ENCODE measurements at regions not wholly inside any gene's neighbourhood (a gene's known extent, or its start where the extent isn't known, plus 50 kb on each side); places are given as distances from the start of the nearest gene placed in this dataset.
"Not testable (repeated sequence)": the region's sequence is repeated elsewhere in the genome, so short reads cannot be mapped to it uniquely, and the experiment has no call there.

DNA sequence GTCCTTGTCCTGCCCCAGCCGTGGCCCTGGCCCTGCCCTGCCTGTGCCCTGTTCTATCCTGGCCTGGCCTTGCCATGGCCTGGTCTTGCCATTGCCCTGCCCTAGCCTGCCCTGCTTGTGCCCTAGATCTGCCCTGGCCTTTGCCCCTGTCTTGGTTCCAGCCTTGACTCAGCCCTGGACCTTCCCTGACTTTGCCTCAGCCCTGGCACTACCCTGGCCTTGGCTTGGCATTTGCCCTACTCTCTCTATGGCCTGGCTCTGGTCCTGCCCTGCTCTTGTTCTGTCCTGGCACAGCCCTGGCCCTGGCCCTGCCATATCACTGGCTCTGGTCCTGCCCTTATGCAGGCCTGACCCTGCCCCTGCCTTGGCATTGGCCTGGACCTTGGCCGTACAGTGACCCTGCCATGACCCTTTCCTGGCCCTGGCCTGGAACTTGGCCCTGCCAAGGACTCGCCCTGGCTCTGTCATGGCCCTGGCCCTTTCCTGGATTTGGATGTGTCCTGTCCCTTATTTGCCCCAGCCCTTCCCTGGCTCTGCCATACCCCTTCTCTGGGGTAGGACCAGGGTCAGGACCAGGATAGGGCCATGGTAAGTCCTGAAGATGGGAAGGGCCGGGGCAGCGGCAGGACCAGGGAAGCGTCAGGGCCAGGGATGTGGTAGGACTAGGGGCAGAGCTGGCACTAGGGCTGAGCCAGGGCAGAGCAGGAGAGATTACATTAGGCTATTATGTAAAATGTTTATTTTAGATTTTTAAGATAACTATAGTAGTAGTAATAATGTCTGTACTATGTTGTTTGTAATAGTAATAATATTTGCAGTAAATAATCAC is 254.5 kb downstream of the TP53TG3F start:
- POLR2A ChIA-PET; H3K27me3 Mint-ChIP-seq (ENCODE audit: low read depth); H3K4me1 Mint-ChIP-seq; ATAC-seq; CTCF ChIA-PET; H3K4me3 Mint-ChIP-seq; H3K27ac Mint-ChIP-seq; DNase-seq (ENCODE audit: low spot score): not testable (repeated sequence)
- H3K9me3 Mint-ChIP-seq: peaks cover 21% of the 10 kb centered on the region
- peaks cover 21% of the 10 kb centered on the region for H3K36me3 Mint-ChIP-seq

DNA sequence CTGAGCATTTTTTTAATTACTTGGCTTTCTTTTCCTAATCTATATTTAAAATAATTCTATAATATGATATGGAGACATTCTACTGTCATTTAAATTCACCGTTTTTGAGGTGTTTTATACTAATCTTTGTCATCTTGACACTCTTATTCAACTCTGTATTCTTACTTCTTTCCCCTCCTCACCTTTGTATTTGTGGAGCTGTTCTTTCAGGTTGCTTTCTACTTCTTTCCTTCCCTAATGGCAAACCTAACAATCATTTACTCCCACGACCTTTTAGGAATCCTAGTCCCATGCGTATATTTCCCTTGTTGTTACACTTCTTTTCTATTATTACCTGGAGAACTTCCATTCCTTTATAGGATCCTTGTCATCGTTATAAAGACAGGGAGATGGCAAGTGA is 271.8 kb downstream of the TP53TG3F start:
- DNase-seq (ENCODE audit: low spot score); H3K9me3 Mint-ChIP-seq; ATAC-seq; H3K36me3 Mint-ChIP-seq; H3K27me3 Mint-ChIP-seq (ENCODE audit: low read depth); CTCF ChIA-PET; H3K4me1 Mint-ChIP-seq; POLR2A ChIA-PET; H3K4me3 Mint-ChIP-seq; H3K27ac Mint-ChIP-seq: not testable (repeated sequence)

DNA sequence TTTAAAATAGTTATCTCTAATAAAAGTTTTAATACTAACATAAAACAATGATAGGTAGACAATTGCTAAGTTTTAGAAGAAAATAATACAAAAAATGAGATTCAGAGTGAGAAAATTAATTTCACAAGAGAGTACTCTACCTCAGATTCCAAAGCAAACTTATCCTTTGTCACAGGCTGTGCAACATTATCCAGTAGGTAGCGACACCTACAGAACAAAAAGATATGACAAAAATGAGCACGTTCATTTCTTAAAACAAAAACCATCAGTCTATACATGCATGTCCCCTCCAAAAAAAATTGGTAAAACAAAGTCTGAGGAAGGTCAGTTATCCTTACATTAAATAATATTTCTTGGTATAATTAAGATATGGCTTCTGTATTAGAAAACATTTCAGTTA is 275.2 kb downstream of the TP53TG3F start:
- CTCF ChIA-PET, ATAC-seq: not testable (repeated sequence)

DNA sequence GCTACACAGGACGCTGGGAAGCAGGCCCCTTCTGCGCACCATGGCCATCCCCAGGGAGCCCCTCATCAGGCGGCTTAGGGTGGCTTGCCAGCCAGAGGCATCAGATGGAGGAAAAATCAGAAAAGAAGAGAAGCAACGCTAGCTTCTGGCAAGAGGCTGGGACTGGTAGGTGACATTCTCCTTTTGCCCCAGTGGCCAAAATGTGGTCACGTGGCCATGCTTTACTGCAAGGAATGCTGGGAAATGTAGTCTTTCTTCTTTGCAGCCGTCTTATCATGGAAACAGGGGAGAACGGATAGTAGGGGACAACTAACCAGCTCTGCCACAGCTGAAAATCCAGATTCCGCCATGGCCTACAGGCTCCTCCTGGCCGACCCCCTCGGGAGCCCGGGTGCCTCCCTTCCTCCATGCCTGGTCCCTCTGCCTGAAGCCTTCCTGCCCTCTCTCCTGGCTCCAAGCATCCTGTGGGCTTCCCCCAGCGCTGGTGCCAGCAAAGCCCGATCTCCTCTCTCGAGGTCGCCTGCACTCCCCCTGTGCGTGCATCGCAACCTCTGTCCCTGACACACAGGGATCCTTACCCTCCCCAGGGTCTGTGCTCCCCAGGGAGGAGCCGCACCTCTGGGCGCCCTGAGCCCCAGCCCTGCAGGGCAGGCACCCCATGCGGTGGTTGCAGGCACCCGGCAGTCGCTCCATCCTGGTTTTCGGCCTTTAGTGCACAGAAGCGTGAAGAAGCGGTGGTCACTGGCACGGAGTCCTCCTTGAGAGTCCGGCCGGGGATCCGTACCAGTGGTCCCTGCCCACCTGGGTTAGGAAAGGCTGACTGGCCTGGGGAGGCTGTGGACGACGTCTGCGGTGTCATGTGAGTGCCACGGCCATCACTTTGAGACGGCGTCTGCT is 307.7 kb downstream of the TP53TG3F start:
- ATAC-seq; DNase-seq (ENCODE audit: low spot score); CTCF ChIA-PET; H3K36me3 Mint-ChIP-seq; H3K9me3 Mint-ChIP-seq; H3K27ac Mint-ChIP-seq; POLR2A ChIA-PET; H3K4me1 Mint-ChIP-seq; H3K27me3 Mint-ChIP-seq (ENCODE audit: low read depth); H3K4me3 Mint-ChIP-seq: not testable (repeated sequence)

More for the DNA sequence above, 275.2 kb downstream of the TP53TG3F start:
- POLR2A ChIA-PET; DNase-seq (ENCODE audit: low spot score); H3K27ac Mint-ChIP-seq; H3K4me3 Mint-ChIP-seq; H3K4me1 Mint-ChIP-seq; H3K27me3 Mint-ChIP-seq (ENCODE audit: low read depth): not testable (repeated sequence)
- Mint-ChIP-seq H3K9me3 (peaks cover 18% of the 10 kb centered on the region; the same call in 1 of the 2 replicates), H3K36me3 (peaks cover 11% of the 10 kb centered on the region)

DNA sequence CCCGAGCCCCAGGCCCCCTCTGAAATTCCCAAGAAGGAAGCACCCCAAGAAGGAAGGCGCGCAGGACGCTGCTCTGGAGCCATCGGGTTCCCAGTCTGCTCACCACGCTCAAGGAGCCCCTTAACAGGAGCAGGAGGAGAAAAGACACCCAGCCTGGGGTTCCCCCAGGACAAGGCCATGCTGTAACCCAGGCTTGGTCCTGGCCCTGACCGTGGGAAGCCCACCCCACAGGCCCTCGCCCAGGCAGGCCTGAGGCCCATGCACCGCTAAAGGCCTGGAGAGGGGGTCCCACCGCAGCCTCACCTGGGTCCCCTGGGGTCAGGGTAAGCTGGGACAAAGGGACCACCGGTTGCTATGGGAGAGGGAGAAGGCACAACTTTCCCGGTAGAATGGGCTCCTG is 309.3 kb downstream of the TP53TG3F start:
- POLR2A ChIA-PET; H3K27me3 Mint-ChIP-seq (ENCODE audit: low read depth); CTCF ChIA-PET; H3K36me3 Mint-ChIP-seq; H3K9me3 Mint-ChIP-seq; ATAC-seq; H3K4me1 Mint-ChIP-seq; H3K27ac Mint-ChIP-seq; H3K4me3 Mint-ChIP-seq; DNase-seq (ENCODE audit: low spot score): not testable (repeated sequence)

DNA sequence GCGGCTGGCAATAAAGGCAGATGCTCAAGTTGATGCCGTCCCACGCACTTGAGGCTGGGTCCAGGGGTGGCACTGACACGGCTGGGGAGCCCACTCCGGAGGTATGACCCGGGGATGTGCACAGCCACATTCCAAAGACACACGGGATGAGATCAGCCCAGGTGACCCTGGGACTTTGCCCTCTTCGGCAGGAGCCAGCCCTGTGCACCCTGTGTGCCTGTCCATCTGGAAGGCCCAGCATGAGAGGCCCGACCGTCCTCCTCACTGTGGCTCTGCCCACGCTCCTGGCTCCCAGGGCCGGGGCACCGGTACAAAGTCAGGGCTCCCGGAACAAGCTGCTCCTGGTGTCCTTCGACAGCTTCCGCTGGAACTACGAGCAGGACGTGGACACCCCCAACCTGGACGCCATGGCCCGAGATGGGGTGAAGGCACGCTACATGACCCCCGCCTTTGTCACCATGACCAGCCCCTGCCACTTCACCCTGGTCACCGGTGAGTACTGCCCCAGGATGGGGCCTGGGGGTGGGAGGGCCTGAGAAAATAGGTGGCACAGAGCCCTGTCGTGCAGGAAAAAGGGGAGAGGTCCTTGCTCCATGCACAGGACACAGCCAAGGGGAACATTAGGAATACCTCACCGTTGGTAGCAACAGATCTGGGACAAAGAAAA is 309.9 kb downstream of the TP53TG3F start:
- H3K27ac Mint-ChIP-seq; H3K36me3 Mint-ChIP-seq; H3K4me3 Mint-ChIP-seq; H3K27me3 Mint-ChIP-seq (ENCODE audit: low read depth); POLR2A ChIA-PET; H3K9me3 Mint-ChIP-seq; CTCF ChIA-PET; H3K4me1 Mint-ChIP-seq; ATAC-seq; DNase-seq (ENCODE audit: low spot score): not testable (repeated sequence)

DNA sequence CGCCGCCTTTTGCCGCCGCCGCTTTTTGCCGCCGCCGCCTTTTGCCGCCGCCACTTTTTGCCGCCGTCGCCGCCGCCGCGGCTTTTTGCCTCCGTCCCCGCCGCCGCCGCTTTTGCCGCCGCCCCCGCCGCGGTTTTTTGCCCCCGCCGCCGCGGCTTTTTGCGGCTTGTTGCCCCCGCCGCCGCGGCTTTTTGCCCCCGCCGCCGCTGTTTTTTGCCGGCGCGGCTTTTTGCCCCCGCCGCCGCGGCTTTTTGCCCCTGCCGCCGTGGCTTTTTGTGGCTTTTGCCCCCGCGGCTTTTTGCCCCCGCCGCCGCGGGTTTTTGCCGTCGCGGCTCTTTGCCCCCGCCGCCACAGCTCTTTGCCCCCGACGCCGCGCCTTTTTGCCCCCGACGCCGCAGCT is 311.1 kb downstream of the TP53TG3F start:
- H3K9me3 Mint-ChIP-seq: peaks cover 16% of the 10 kb centered on the region
- H3K4me3 Mint-ChIP-seq; ATAC-seq; POLR2A ChIA-PET; CTCF ChIA-PET; H3K27ac Mint-ChIP-seq; DNase-seq (ENCODE audit: low spot score); H3K4me1 Mint-ChIP-seq: not testable (repeated sequence)
- H3K36me3 Mint-ChIP-seq: peaks cover 14% of the 10 kb centered on the region
- H3K27me3 Mint-ChIP-seq (ENCODE audit: low read depth): peaks cover 10% of the 10 kb centered on the region

DNA sequence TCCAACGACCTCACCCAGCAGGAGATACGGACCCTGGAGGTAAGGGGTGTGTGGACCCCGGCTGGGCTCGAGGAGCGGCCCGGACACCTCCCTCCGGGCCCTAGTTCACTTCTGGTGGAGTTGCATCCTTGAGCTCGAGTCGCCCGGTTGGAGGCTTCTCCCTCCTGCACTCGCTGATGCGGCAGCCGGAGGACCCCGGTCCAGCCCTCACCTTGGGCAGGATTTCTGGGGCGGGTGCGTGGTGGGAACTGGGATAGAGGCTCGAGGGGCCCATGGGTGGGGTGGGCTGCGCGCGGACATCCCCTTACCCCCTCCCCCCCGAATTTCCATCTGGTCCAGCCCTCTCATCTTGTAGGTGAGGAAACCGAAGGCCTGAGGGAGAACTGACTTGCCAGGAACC is 311.8 kb downstream of the TP53TG3F start:
- peaks cover 14% of the 10 kb centered on the region for H3K36me3 Mint-ChIP-seq
- H3K4me3 Mint-ChIP-seq; DNase-seq (ENCODE audit: low spot score); ATAC-seq; CTCF ChIA-PET; POLR2A ChIA-PET; H3K27ac Mint-ChIP-seq; H3K4me1 Mint-ChIP-seq: not testable (repeated sequence)
- H3K9me3 Mint-ChIP-seq: peaks cover 16% of the 10 kb centered on the region
- peaks cover 10% of the 10 kb centered on the region for H3K27me3 Mint-ChIP-seq (ENCODE audit: low read depth)

DNA sequence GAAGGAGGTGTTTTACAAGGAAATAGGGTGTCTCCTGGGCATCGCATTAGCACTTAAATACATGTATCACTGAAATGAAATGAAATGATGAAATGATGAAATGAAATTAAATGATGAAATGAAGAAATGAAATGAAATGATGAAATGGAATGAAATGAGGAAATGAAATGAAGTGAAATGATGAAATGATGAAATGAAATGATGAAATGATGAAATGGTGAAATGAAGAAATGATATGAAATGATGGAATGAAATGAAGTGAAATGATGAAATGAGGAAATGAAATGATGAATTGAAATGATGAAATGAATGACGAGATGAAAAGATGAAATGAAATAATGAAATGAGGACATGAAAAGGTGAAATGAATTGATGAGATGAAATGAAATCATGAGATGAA is 314.6 kb downstream of the TP53TG3F start:
- peaks cover 10% of the 10 kb centered on the region for H3K27me3 Mint-ChIP-seq (ENCODE audit: low read depth)
- CTCF ChIA-PET; H3K4me1 Mint-ChIP-seq; POLR2A ChIA-PET; H3K27ac Mint-ChIP-seq; ATAC-seq; DNase-seq (ENCODE audit: low spot score); H3K4me3 Mint-ChIP-seq: not testable (repeated sequence)
- H3K9me3 Mint-ChIP-seq: peaks cover 16% of the 10 kb centered on the region
- H3K36me3 Mint-ChIP-seq: peaks cover 14% of the 10 kb centered on the region

DNA sequence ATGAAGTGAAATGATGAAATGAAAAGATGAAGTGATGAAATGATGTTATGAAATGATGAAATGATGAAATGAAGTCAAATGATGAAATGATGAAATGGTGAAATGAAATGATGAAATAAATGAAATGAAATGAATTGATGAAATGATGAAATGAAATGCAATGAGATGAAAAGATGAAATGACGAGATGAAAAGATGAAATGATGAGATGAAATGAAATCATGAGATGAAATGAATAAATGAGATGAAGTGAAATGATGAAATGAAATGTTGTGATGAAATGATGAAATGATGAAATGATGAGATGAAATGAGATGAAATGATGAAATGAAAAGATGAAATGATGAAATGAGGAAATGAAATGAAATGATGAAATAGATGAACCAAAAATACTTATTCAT is 315.3 kb downstream of the TP53TG3F start:
- H3K27ac Mint-ChIP-seq; CTCF ChIA-PET; POLR2A ChIA-PET; ATAC-seq; H3K4me3 Mint-ChIP-seq; H3K4me1 Mint-ChIP-seq; DNase-seq (ENCODE audit: low spot score): not testable (repeated sequence)
- Mint-ChIP-seq H3K36me3 (peaks cover 14% of the 10 kb centered on the region), H3K27me3 (ENCODE audit: low read depth) (peaks cover 10% of the 10 kb centered on the region), H3K9me3 (peaks cover 16% of the 10 kb centered on the region)

DNA sequence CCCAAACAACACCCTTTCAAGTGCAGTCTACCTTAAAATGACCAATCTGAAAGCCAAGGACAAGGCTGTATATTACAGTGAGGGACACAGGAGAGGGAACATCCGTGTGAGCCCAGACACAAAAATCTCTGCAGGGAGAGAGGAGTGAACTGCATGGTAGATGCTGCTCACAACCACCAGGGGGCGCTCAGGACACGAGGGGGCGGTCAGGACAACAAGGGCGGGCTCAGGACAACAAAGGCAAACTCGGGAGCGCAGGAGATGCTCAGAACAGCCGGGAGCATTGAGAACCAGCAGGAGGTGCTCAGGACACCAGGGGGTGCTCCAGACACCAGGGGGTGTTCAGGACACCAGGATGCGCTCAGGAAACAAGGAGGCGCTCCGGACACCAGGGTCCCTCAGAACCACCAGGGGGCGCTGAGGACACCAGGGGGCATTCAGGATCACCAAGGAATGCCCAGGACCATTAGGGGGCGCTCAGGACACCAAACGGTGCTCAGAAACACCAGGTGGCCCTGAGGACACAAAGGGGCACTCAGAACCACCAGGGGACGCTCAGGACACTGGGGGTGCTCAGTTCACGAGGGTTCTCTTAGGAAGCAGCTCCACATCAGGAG is 357.0 kb downstream of the TP53TG3F start:
- H3K9me3 Mint-ChIP-seq; H3K27me3 Mint-ChIP-seq (ENCODE audit: low read depth); DNase-seq (ENCODE audit: low spot score); H3K36me3 Mint-ChIP-seq; H3K4me1 Mint-ChIP-seq; H3K27ac Mint-ChIP-seq; POLR2A ChIA-PET; CTCF ChIA-PET; H3K4me3 Mint-ChIP-seq; ATAC-seq: not testable (repeated sequence)

DNA sequence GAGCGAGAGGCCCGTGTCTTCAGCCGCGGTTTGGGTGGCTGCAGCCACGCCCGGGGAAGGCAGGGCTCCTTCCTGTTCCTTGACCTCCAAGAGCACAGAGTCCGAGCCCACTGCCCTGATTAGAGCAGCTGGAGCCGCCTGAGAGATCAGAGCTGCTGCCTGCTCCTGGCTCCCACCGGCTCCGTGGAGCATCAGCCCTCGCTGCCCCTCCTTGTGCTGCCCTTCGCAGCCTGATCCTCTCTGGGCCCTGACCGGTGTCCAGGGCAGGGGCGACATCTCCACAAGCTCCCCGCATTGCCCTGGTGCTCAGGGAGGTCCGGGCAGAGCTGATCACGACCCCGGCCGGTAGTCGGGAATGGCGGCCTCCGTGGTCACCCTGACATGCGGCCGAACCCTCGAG is 365.3 kb downstream of the TP53TG3F start:
- H3K27ac Mint-ChIP-seq; H3K4me3 Mint-ChIP-seq; H3K27me3 Mint-ChIP-seq (ENCODE audit: low read depth); CTCF ChIA-PET; H3K4me1 Mint-ChIP-seq; DNase-seq (ENCODE audit: low spot score); H3K9me3 Mint-ChIP-seq; ATAC-seq; H3K36me3 Mint-ChIP-seq; POLR2A ChIA-PET: not testable (repeated sequence)

Data from WTC11 (cell line).